ENCODE measurements at regions not wholly inside any gene's neighbourhood (a gene's known extent, or its start where the extent isn't known, plus 50 kb on each side); places are given as distances from the start of the nearest gene placed in this dataset.

DNA sequence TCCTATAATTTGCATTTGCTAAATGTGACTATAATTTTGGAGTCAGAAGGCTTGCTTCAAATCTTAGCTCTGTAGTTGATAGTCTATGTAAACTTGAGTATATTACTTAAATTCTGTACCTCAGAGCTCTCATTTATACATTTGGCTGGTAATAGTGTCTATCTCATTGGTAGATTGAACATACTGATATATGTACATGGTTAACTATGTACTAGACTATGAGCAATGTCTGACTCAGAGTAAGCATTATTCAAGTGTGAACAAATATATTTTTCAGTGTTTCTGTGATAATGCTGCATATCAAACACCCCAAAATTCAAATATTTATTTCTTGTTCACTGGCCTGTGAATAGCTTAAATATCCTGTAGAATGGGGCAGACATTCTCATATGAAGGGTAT lies 1568.9 kb upstream of the PABPC4L start:
- ChIA-PET CTCF (no interaction called here), RAD21 (ENCODE audit: unreplicated experiment) (no interaction called here), SMC1A (ENCODE audit: uncharacterized antibody, unreplicated experiment) (no interaction called here), POLR2A (no interaction called here)
- no peak overlapping the region for H3K4me3 ChIP-seq
- no peaks in the 10 kb centered on the region for H3K4me1 ChIP-seq (ENCODE audit: control insufficient read depth, insufficient read depth, low read length)
- ATAC-seq (no peak), FAIRE-seq (no peak), DNase-seq (ENCODE audit: low read depth, low spot score) (no peak)
- in situ Hi-C loops (cut with MboI), result no loop called here
- no peaks in the 10 kb centered on the region for H3K36me3 ChIP-seq (ENCODE audit: control insufficient read depth in 2 of 2, insufficient read depth in 2 of 2, low read length in 1 of 2)
- H3K9ac ChIP-seq (ENCODE audit: control insufficient read depth, insufficient read depth, low read length), result no peak overlapping the region
- no peak for TF ChIP-seq NBN (IDR thresholded peaks at IDR 0.05)
- no peak for TF ChIP-seq EGR1 (IDR thresholded peaks at IDR 0.05; ENCODE audit: borderline replicate concordance in 1 of 2, low read depth in 2 of 2, low read length in 2 of 2)
- no peak for TF ChIP-seq NR2C1 (IDR thresholded peaks at IDR 0.05)
- no peak for TF ChIP-seq ZNF622 (IDR thresholded peaks at IDR 0.05)
- TF ChIP-seq PML (IDR thresholded peaks at IDR 0.05; ENCODE audit: low read length), result no peak
- TF ChIP-seq KLF5 (IDR thresholded peaks at IDR 0.05; ENCODE audit: partially characterized antibody), result no peak
- no peak for TF ChIP-seq ZBTB40 (IDR thresholded peaks at IDR 0.05; ENCODE audit: borderline replicate concordance)
- TF ChIP-seq GABPA (IDR thresholded peaks at IDR 0.05; ENCODE audit: low read depth), result no peak
- TF ChIP-seq RELA (IDR thresholded peaks at IDR 0.05; ENCODE audit: borderline replicate concordance, partially characterized antibody), result no peak
- TF ChIP-seq CREB1 (IDR thresholded peaks at IDR 0.05; ENCODE audit: low read depth), result no peak
- TF ChIP-seq BACH1 (IDR thresholded peaks at IDR 0.05; ENCODE audit: borderline replicate concordance), result no peak
- no peak for TF ChIP-seq SPI1 (IDR thresholded peaks at IDR 0.05; ENCODE audit: borderline replicate concordance, insufficient read depth, low read depth, low read length)
- TF ChIP-seq, protein P1, sequence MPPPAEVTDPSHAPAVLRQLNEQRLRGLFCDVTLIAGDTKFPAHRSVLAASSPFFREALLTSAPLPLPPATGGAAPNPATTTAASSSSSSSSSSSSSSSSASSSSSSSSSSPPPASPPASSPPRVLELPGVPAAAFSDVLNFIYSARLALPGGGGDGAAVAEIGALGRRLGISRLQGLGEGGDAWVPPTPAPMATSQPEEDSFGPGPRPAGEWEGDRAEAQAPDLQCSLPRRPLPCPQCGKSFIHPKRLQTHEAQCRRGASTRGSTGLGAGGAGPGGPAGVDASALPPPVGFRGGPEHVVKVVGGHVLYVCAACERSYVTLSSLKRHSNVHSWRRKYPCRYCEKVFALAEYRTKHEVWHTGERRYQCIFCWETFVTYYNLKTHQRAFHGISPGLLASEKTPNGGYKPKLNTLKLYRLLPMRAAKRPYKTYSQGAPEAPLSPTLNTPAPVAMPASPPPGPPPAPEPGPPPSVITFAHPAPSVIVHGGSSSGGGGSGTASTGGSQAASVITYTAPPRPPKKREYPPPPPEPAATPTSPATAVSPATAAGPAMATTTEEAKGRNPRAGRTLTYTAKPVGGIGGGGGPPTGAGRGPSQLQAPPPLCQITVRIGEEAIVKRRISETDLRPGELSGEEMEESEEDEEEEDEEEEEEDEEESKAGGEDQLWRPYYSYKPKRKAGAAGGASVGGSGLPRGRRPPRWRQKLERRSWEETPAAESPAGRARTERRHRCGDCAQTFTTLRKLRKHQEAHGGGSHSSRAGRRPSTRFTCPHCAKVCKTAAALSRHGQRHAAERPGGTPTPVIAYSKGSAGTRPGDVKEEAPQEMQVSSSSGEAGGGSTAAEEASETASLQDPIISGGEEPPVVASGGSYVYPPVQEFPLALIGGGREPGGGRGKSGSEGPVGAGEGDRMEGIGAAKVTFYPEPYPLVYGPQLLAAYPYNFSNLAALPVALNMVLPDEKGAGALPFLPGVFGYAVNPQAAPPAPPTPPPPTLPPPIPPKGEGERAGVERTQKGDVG (CRISPR knock-in tag; IDR thresholded peaks at IDR 0.05), result no peak
- no peak for TF ChIP-seq HDGF (IDR thresholded peaks at IDR 0.05)
- no peak for TF ChIP-seq MTA3 (IDR thresholded peaks at IDR 0.05; ENCODE audit: borderline replicate concordance, low read length)
- TF ChIP-seq MTA2 (IDR thresholded peaks at IDR 0.05; ENCODE audit: low read depth), result no peak
- H3K79me2 ChIP-seq (ENCODE audit: control insufficient read depth, insufficient read depth, low read length), result no peaks in the 10 kb centered on the region
- H2AFZ ChIP-seq (ENCODE audit: control insufficient read depth, low read depth, low read length), result no peak overlapping the region
- BruUV-seq (replicated peaks), result no TSS peak
- H4K20me1 ChIP-seq (ENCODE audit: control insufficient read depth, insufficient read depth), result no peaks in the 10 kb centered on the region
- intact Hi-C loops (cut with micrococcal nuclease; ENCODE audit: unreplicated experiment), result no loop called here
- no peak overlapping the region for H3K27ac ChIP-seq (ENCODE audit: control insufficient read depth, insufficient read depth)
- no peaks in the 10 kb centered on the region for H3K27me3 ChIP-seq (replicated peaks in 1 of 2; ENCODE audit: control insufficient read depth in 2 of 2, insufficient read depth in 2 of 2, low read length in 1 of 2)
- no peaks in the 10 kb centered on the region for H3K9me3 ChIP-seq (replicated peaks; ENCODE audit: control insufficient read depth, insufficient read depth, low read length)
- no peak overlapping the region for H3K4me2 ChIP-seq (ENCODE audit: control insufficient read depth, insufficient read depth)
